ENCODE measurements at regions not wholly inside any gene's neighbourhood (a gene's known extent, or its start where the extent isn't known, plus 50 kb on each side); places are given as distances from the start of the nearest gene placed in this dataset.

DNA sequence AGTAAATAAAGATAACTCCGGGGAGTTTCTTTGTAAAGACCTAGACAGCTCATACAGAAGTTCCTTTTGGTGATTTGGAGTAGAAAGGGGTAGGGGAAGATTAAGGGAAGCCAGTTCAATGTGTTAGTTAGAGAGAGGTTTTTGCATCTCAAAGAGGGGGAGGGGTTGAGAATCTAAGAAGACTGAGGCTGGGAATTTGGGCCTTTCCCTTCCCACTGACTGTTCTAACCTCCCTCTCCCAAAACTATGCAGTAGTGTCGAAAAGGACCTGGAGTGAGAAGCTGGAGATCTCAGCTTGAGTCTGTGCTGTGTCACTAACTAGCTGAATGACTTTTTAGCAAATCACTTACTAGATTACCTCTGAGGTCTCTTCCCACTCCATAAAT is 55.7 kb upstream of the CCDC160 start:
- H3K36me3 ChIP-seq (ENCODE audit: control insufficient read depth in 2 of 2, insufficient read depth in 1 of 2, low read length in 2 of 2), result no peaks in the 10 kb centered on the region
- H3K4me3 ChIP-seq (ENCODE audit: low read depth, low read length), result no peak overlapping the region
- ChIA-PET CTCF (interaction anchor here (0.8 to 1.1 kb wide), 2 partner anchors 49 to 389 kb away, joined by 3 to 4 read pairs; no protein-coding TSS in a partner anchor), POLR2A (no interaction called here)
- no peaks in the 10 kb centered on the region for H3K9me3 ChIP-seq (ENCODE audit: control insufficient read depth, insufficient read depth, low read depth, low read length)
- H3K4me1 ChIP-seq (ENCODE audit: control insufficient read depth, insufficient read depth, low read length), result no peaks in the 10 kb centered on the region
- H3K27ac ChIP-seq (ENCODE audit: extremely low read depth, low read depth, low read length), result no peak overlapping the region
- TF ChIP-seq ZNF571 (tag by site-specific recombination; IDR thresholded peaks at IDR 0.05), result no peak
- TF ChIP-seq, protein P1, sequence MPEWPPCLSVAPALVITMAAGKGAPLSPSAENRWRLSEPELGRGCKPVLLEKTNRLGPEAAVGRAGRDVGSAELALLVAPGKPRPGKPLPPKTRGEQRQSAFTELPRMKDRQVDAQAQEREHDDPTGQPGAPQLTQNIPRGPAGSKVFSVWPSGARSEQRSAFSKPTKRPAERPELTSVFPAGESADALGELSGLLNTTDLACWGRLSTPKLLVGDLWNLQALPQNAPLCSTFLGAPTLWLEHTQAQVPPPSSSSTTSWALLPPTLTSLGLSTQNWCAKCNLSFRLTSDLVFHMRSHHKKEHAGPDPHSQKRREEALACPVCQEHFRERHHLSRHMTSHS (tag by site-specific recombination; IDR thresholded peaks at IDR 0.05), result no peak
- TF ChIP-seq, protein P2, sequence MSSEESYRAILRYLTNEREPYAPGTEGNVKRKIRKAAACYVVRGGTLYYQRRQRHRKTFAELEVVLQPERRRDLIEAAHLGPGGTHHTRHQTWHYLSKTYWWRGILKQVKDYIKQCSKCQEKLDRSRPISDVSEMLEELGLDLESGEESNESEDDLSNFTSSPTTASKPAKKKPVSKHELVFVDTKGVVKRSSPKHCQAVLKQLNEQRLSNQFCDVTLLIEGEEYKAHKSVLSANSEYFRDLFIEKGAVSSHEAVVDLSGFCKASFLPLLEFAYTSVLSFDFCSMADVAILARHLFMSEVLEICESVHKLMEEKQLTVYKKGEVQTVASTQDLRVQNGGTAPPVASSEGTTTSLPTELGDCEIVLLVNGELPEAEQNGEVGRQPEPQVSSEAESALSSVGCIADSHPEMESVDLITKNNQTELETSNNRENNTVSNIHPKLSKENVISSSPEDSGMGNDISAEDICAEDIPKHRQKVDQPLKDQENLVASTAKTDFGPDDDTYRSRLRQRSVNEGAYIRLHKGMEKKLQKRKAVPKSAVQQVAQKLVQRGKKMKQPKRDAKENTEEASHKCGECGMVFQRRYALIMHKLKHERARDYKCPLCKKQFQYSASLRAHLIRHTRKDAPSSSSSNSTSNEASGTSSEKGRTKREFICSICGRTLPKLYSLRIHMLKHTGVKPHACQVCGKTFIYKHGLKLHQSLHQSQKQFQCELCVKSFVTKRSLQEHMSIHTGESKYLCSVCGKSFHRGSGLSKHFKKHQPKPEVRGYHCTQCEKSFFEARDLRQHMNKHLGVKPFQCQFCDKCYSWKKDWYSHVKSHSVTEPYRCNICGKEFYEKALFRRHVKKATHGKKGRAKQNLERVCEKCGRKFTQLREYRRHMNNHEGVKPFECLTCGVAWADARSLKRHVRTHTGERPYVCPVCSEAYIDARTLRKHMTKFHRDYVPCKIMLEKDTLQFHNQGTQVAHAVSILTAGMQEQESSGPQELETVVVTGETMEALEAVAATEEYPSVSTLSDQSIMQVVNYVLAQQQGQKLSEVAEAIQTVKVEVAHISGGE (tag by site-specific recombination; conservative IDR thresholded peaks at IDR 0.05; ENCODE audit: low read depth), result no peak
- TF ChIP-seq, protein P3, sequence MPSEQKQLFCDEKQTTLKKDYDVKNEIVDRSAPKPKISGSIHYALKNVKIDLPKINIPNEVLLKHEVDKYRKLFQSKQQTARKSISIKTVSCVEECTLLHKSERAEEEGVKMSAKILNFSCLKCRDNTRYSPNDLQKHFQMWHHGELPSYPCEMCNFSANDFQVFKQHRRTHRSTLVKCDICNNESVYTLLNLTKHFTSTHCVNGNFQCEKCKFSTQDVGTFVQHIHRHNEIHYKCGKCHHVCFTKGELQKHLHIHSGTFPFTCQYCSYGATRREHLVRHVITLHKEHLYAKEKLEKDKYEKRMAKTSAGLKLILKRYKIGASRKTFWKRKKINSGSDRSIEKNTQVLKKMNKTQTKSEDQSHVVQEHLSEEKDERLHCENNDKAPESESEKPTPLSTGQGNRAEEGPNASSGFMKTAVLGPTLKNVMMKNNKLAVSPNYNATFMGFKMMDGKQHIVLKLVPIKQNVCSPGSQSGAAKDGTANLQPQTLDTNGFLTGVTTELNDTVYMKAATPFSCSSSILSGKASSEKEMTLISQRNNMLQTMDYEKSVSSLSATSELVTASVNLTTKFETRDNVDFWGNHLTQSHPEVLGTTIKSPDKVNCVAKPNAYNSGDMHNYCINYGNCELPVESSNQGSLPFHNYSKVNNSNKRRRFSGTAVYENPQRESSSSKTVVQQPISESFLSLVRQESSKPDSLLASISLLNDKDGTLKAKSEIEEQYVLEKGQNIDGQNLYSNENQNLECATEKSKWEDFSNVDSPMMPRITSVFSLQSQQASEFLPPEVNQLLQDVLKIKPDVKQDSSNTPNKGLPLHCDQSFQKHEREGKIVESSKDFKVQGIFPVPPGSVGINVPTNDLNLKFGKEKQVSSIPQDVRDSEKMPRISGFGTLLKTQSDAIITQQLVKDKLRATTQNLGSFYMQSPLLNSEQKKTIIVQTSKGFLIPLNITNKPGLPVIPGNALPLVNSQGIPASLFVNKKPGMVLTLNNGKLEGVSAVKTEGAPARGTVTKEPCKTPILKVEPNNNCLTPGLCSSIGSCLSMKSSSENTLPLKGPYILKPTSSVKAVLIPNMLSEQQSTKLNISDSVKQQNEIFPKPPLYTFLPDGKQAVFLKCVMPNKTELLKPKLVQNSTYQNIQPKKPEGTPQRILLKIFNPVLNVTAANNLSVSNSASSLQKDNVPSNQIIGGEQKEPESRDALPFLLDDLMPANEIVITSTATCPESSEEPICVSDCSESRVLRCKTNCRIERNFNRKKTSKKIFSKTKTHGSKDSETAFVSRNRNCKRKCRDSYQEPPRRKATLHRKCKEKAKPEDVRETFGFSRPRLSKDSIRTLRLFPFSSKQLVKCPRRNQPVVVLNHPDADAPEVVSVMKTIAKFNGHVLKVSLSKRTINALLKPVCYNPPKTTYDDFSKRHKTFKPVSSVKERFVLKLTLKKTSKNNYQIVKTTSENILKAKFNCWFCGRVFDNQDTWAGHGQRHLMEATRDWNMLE (tag by site-specific recombination; conservative IDR thresholded peaks at IDR 0.05; ENCODE audit: low read depth), result no peak
- TF ChIP-seq KLF7 (tag by site-specific recombination; IDR thresholded peaks at IDR 0.05; ENCODE audit: borderline replicate concordance), result no peak
- TF ChIP-seq ZFP37 (tag by site-specific recombination; IDR thresholded peaks at IDR 0.05), result no peak
- TF ChIP-seq KLF1 (tag by site-specific recombination; IDR thresholded peaks at IDR 0.05), result no peak
- no peak for TF ChIP-seq ZNF184 (tag by site-specific recombination; IDR thresholded peaks at IDR 0.05)
- TF ChIP-seq ZNF48 (tag by site-specific recombination; IDR thresholded peaks at IDR 0.05), result no peak
- TF ChIP-seq ZNF350 (tag by site-specific recombination; IDR thresholded peaks at IDR 0.05), result no peak
- TF ChIP-seq ZNF785 (tag by site-specific recombination; IDR thresholded peaks at IDR 0.05), result no peak
- no peak for TF ChIP-seq ZNF558 (tag by site-specific recombination; IDR thresholded peaks at IDR 0.05)
- TF ChIP-seq ZNF426 (tag by site-specific recombination; IDR thresholded peaks at IDR 0.05), result no peak

DNA sequence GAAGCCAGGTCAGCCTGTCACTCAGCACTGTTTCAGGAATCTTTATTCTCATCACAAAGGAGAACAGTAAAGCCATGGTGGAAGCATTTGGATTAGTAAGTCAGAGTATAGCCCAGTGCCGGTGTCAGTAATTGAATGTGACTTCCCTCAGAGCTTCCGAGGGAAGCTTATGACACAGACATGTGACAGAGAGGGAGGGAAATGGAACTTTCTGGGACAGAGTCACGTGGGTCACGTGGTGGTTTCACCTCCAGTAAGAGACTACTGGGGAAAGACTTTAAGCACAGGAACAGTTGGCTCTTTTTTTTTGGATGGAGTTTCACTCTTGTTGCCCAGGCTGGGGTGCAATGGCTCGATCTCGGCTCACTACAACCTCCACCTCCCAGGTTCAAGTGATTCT is 53.3 kb upstream of the CCDC160 start:
- H3K4me3 ChIP-seq (ENCODE audit: low read depth, low read length), result no peak overlapping the region
- no peaks in the 10 kb centered on the region for H3K36me3 ChIP-seq (ENCODE audit: control insufficient read depth in 2 of 2, insufficient read depth in 1 of 2, low read length in 2 of 2)
- no peaks in the 10 kb centered on the region for H3K4me1 ChIP-seq (ENCODE audit: control insufficient read depth, insufficient read depth, low read length)
- ChIA-PET CTCF (interaction anchor here (0.6 kb wide), 1 partner anchor 173 kb away, joined by 6 read pairs; no protein-coding TSS in a partner anchor), POLR2A (no interaction called here)
- H3K27ac ChIP-seq (ENCODE audit: extremely low read depth, low read depth, low read length), result no peak overlapping the region
- H3K9me3 ChIP-seq (ENCODE audit: control insufficient read depth, insufficient read depth, low read depth, low read length), result no peaks in the 10 kb centered on the region
- TF ChIP-seq ZNF23 (tag by site-specific recombination; IDR thresholded peaks at IDR 0.05; ENCODE audit: borderline replicate concordance), result no peak
- TF ChIP-seq ZNF830 (tag by site-specific recombination; IDR thresholded peaks at IDR 0.05; ENCODE audit: low read depth), result no peak
- no peak for TF ChIP-seq ZBTB8A (tag by site-specific recombination; IDR thresholded peaks at IDR 0.05)
- no peak for TF ChIP-seq PRDM1 (tag by site-specific recombination; IDR thresholded peaks at IDR 0.05)
- TF ChIP-seq, protein P3 (tag by site-specific recombination; conservative IDR thresholded peaks at IDR 0.05; ENCODE audit: low read depth), result no peak
- TF ChIP-seq GLIS2 (tag by site-specific recombination; IDR thresholded peaks at IDR 0.05), result no peak
- TF ChIP-seq ZNF138 (tag by site-specific recombination; IDR thresholded peaks at IDR 0.05; ENCODE audit: borderline replicate concordance), result no peak

Data from HEK293 (cell line).